ENCODE measurements at regions not wholly inside any gene's neighbourhood (a gene's known extent, or its start where the extent isn't known, plus 50 kb on each side); places are given as distances from the start of the nearest gene placed in this dataset.

DNA sequence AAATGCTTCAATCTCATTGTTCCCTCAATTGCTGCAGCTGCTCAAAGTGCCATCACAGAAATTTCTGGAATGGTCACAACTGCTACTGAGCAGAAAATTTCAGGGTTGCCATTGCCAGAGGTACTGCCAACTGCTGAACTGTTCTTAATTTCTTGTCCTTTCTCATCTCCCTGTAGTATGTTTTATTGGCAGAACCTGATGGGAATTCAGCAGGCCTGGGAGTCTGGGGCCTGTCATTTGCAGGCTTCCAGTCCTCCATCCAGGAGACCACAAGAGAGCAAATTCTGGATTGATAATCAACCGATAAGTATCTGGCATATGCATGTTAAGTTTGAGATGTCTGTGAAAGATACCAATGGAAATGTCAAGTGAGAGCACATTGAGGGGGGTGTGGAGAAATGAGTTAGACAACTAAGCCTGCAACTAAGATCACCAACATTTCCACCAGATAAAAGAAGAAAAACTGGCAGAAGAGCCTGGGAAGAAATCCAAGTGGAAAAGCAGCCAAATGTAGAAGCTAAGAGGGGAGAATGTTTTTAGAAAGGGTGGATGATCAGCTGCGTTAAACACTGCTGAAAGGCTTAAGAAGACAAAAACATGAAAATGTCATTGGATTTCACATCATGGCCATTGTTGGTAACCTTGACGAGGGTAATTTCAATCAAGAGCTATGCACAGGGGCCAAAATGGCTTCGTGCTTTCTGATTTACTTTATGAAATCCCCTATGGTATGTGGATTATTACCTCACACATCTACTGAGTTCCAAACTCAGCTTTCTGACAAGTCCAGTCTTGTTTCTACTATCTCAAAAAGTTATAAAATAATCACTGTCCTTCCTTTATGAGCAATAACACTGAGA, 648.1 kb downstream of the PLPP3 start:
- Histone ChIP-seq H3K4me1 (ENCODE audit: insufficient read depth, low read length, poor library complexity, severe bottlenecking) (no peaks in the 10 kb centered on the region), H3F3A (ENCODE audit: low read depth) (no peaks in the 10 kb centered on the region), H3K36me3 (ENCODE audit: insufficient read depth, low read length) (no peaks in the 10 kb centered on the region), H3K4me2 (ENCODE audit: low read depth, low read length, poor library complexity, severe bottlenecking) (no peak overlapping the region), H2AFZ (ENCODE audit: low read length) (no peak overlapping the region), H3K27me3 (ENCODE audit: insufficient read depth, low read length, poor library complexity, severe bottlenecking) (no peaks in the 10 kb centered on the region), H3K4me3 (ENCODE audit: low read length, poor library complexity, severe bottlenecking) (no peak overlapping the region), H3K9ac (ENCODE audit: low read depth, low read length, poor library complexity, severe bottlenecking) (no peak overlapping the region), H4K20me1 (ENCODE audit: insufficient read depth, low read length, poor library complexity, severe bottlenecking) (no peaks in the 10 kb centered on the region), H3K79me2 (ENCODE audit: insufficient read depth, low read length) (no peaks in the 10 kb centered on the region), H3K9me3 (ENCODE audit: insufficient read depth, low read depth, low read length) (no peaks in the 10 kb centered on the region), H3K9me2 (replicated peaks; ENCODE audit: low read depth, low read length) (no peaks in the 10 kb centered on the region)
- TF ChIP-seq EZH2phosphoT487 (IDR thresholded peaks at IDR 0.05; ENCODE audit: borderline replicate concordance), result no peak
- TF ChIP-seq, protein P1, sequence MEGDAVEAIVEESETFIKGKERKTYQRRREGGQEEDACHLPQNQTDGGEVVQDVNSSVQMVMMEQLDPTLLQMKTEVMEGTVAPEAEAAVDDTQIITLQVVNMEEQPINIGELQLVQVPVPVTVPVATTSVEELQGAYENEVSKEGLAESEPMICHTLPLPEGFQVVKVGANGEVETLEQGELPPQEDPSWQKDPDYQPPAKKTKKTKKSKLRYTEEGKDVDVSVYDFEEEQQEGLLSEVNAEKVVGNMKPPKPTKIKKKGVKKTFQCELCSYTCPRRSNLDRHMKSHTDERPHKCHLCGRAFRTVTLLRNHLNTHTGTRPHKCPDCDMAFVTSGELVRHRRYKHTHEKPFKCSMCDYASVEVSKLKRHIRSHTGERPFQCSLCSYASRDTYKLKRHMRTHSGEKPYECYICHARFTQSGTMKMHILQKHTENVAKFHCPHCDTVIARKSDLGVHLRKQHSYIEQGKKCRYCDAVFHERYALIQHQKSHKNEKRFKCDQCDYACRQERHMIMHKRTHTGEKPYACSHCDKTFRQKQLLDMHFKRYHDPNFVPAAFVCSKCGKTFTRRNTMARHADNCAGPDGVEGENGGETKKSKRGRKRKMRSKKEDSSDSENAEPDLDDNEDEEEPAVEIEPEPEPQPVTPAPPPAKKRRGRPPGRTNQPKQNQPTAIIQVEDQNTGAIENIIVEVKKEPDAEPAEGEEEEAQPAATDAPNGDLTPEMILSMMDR (conservative IDR thresholded peaks at IDR 0.05; ENCODE audit: low read length), result no peak

DNA sequence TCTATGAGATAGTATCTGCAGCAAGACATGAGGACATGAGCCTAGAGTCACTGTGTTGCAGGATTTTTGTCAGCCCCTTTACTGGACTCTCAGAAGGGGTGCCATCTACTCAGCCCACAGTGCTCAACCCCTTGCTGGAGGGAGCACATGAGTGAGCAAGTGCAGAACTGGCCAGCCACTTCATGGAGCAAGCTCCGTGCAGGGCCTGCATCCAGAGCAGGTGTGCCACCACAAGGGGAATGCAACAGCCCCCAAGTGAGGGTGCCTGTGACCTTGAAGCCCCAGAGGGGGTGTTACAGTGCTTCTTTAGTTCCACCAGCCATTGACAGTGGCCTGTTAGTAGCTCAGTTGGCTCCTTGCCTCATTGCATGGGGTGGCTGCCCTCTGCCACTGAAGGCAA, 649.7 kb downstream of the PLPP3 start:
- H3K36me3 ChIP-seq (ENCODE audit: insufficient read depth, low read length), result no peaks in the 10 kb centered on the region
- no peak overlapping the region for H3K4me2 ChIP-seq (ENCODE audit: low read depth, low read length, poor library complexity, severe bottlenecking)
- TF ChIP-seq, protein P1 (conservative IDR thresholded peaks at IDR 0.05; ENCODE audit: low read length), result no peak
- TF ChIP-seq EZH2phosphoT487 (IDR thresholded peaks at IDR 0.05; ENCODE audit: borderline replicate concordance), result no peak

DNA sequence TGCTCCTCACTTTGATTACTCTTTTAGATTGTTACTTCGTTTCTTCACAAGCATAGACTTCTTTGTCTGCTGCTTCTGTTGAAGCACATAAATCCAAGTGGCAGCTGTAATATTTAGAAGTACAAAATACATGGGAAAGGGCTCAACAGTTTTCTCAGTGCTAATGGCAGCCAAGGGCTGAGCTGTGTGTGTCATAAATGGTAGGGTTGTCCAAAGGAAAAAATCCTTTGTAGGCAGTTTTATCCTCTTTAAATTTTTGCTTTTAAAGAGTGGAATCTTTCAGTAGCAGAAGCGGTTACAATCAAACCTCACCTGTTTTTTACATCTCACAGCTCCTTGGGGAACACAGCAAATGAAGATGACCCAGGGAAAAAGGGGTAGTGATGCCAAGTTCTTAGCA, 650.8 kb downstream of the PLPP3 start:
- no peak overlapping the region for H2AFZ ChIP-seq (ENCODE audit: low read length)
- no peak for TF ChIP-seq EZH2phosphoT487 (IDR thresholded peaks at IDR 0.05; ENCODE audit: borderline replicate concordance)
- TF ChIP-seq, protein P1 (conservative IDR thresholded peaks at IDR 0.05; ENCODE audit: low read length), result no peak
- no peaks in the 10 kb centered on the region for H3K36me3 ChIP-seq (ENCODE audit: insufficient read depth, low read length)

More for the DNA sequence above, 649.7 kb downstream of the PLPP3 start:
- no peaks in the 10 kb centered on the region for H4K20me1 ChIP-seq (ENCODE audit: insufficient read depth, low read length, poor library complexity, severe bottlenecking)
- H3K9me3 ChIP-seq (ENCODE audit: insufficient read depth, low read depth, low read length), result no peaks in the 10 kb centered on the region
- no peaks in the 10 kb centered on the region for H3K27me3 ChIP-seq (ENCODE audit: insufficient read depth, low read length, poor library complexity, severe bottlenecking)
- H3K4me1 ChIP-seq (ENCODE audit: insufficient read depth, low read length, poor library complexity, severe bottlenecking), result no peaks in the 10 kb centered on the region
- no peaks in the 10 kb centered on the region for H3K9me2 ChIP-seq (replicated peaks; ENCODE audit: low read depth, low read length)
- no peaks in the 10 kb centered on the region for H3K79me2 ChIP-seq (ENCODE audit: insufficient read depth, low read length)
- no peak overlapping the region for H3K9ac ChIP-seq (ENCODE audit: low read depth, low read length, poor library complexity, severe bottlenecking)
- H2AFZ ChIP-seq (ENCODE audit: low read length), result no peak overlapping the region
- H3K4me3 ChIP-seq (ENCODE audit: low read length, poor library complexity, severe bottlenecking), result no peak overlapping the region
- H3F3A ChIP-seq (ENCODE audit: low read depth), result no peaks in the 10 kb centered on the region

More for the DNA sequence above, 650.8 kb downstream of the PLPP3 start:
- Histone ChIP-seq H3F3A (ENCODE audit: low read depth) (no peaks in the 10 kb centered on the region), H3K79me2 (ENCODE audit: insufficient read depth, low read length) (no peaks in the 10 kb centered on the region), H3K4me2 (ENCODE audit: low read depth, low read length, poor library complexity, severe bottlenecking) (no peak overlapping the region), H3K9me3 (ENCODE audit: insufficient read depth, low read depth, low read length) (no peaks in the 10 kb centered on the region), H3K4me3 (ENCODE audit: low read length, poor library complexity, severe bottlenecking) (no peak overlapping the region), H3K27me3 (ENCODE audit: insufficient read depth, low read length, poor library complexity, severe bottlenecking) (no peaks in the 10 kb centered on the region), H3K9ac (ENCODE audit: low read depth, low read length, poor library complexity, severe bottlenecking) (no peak overlapping the region), H4K20me1 (ENCODE audit: insufficient read depth, low read length, poor library complexity, severe bottlenecking) (no peaks in the 10 kb centered on the region), H3K9me2 (replicated peaks; ENCODE audit: low read depth, low read length) (no peaks in the 10 kb centered on the region), H3K4me1 (ENCODE audit: insufficient read depth, low read length, poor library complexity, severe bottlenecking) (no peaks in the 10 kb centered on the region)

Measured in Loucy (cell line).